Brain pericyte (primary cell): ENCODE measurements at regions not wholly inside any gene's neighbourhood (a gene's known extent, or its start where the extent isn't known, plus 50 kb on each side); places are given as distances from the start of the nearest gene placed in this dataset.

ENCODE experiments used
- DNase-seq: peaks from one replicate; pipeline ENCODE4 v3.0.0-alpha.2; 2012; ENCODE audit warnings: low read depth, low spot score

GRCh38 chr12:66044731-66045130 is 85.8 kb downstream of the LLPH start:
- DNase-seq: no peak

GRCh38 chr12:66043035-66043434 is 87.5 kb downstream of the LLPH start:
- DNase-seq: no peak

- DNase-seq: no peak
Measured at GRCh38 chr12:66041651-66042363, 88.7 kb downstream of the LLPH start.

- peak; percentile 27 for DNase-seq
Measured at GRCh38 chr12:66036317-66036716, 94.2 kb downstream of the LLPH start.

GRCh38 chr12:66035288-66035966 is 95.1 kb downstream of the LLPH start:
- no peak for DNase-seq

- no peak for DNase-seq
Measured at GRCh38 chr12:66033151-66033550, 97.4 kb downstream of the LLPH start.

- DNase-seq: no peak
Measured at GRCh38 chr12:66032739-66033138, 97.8 kb downstream of the LLPH start.

- DNase-seq: no peak
Measured at GRCh38 chr12:66030217-66030781, 100.3 kb downstream of the LLPH start.

GRCh38 chr12:66028390-66028789 is 102.2 kb downstream of the LLPH start:
- DNase-seq: no peak

- no peak for DNase-seq
Measured at GRCh38 chr12:66025477-66025876, 105.1 kb downstream of the LLPH start.

GRCh38 chr12:66024949-66025348 is 105.6 kb downstream of the LLPH start:
- no peak for DNase-seq

- DNase-seq: no peak
Measured at GRCh38 chr12:66020481-66020880, 110.1 kb downstream of the LLPH start.

GRCh38 chr12:66017736-66018135 is 112.8 kb downstream of the LLPH start:
- no peak for DNase-seq
